Endothelial cell of umbilical vein (primary cell): ENCODE measurements at regions not wholly inside any gene's neighbourhood (a gene's known extent, or its start where the extent isn't known, plus 50 kb on each side); places are given as distances from the start of the nearest gene placed in this dataset.

Source experiments
- BruUV-seq: library from RNA; stranded (reverse); fragments of 400-500 nt; replicated peaks from 2 replicates; lab custom pipeline; 2021; lab: Mats Ljungman, UMichigan
- CTCF ChIA-PET: fragments of 300-600, 350-600 bp; sonication (Branson Sonifier 250); formaldehyde crosslinking; loops from one replicate; lab custom pipeline; 2021; ENCODE audit warnings: antibody characterized with exemption, inconsistent platforms; lab: Charles Lee
- POLR2A ChIA-PET: fragments of 300-600, 350-600 bp; sonication (Branson Sonifier 250); formaldehyde crosslinking; loops from one replicate; lab custom pipeline; 2021; ENCODE audit warnings: antibody characterized with exemption, inconsistent platforms; lab: Charles Lee
- DNase-seq: peaks from one replicate; pipeline ENCODE4 v3.0.0-alpha.2; 2011; ENCODE audit warnings: low read depth, low spot score
- FAIRE-seq: peaks from 2 replicates; lab custom pipeline; 2011; peaks lifted over from hg19 to GRCh38; lab: Jason Lieb, UNC
- H2AFZ ChIP-seq: 2 replicates; pipeline ENCODE4 v1.6.0; 2012; ENCODE audit warnings: low read depth, low read length, control low read depth, inconsistent platforms
- H3K27ac ChIP-seq: 2 replicates; pipeline ENCODE4 v1.5.1; 2011; ENCODE audit warnings: low read depth, mild to moderate bottlenecking, control low read depth, low read length, moderate library complexity; ENCODE audit not compliant: insufficient read depth
- H3K27me3 ChIP-seq, 2 experiments: 2 replicates each; pipeline versions ENCODE4 v1.6.0 to v1.6.1; 2011; ENCODE audit warnings: low read length in 2 of 2, mixed read lengths in 1 of 2; ENCODE audit not compliant: control insufficient read depth in 2 of 2, insufficient read depth in 2 of 2
- H3K36me3 ChIP-seq, 2 experiments: 2 replicates in 1 of 2; 3 replicates in 1 of 2; pipeline ENCODE4 v1.5.1; 2011; ENCODE audit warnings: low read length in 2 of 2, mild to moderate bottlenecking in 1 of 2, moderate library complexity in 1 of 2; ENCODE audit not compliant: control insufficient read depth in 2 of 2, insufficient read depth in 2 of 2; ENCODE audit errors: extremely low read depth in 1 of 2
- H3K4me1 ChIP-seq: 3 replicates; pipeline ENCODE4 v1.5.1; 2011; ENCODE audit warnings: mild to moderate bottlenecking, low read length; ENCODE audit not compliant: control insufficient read depth, insufficient read depth; ENCODE audit errors: extremely low read depth
- H3K4me2 ChIP-seq: 2 replicates; pipeline ENCODE4 v1.6.1; 2011; ENCODE audit warnings: low read length, control low read depth, mixed read lengths; ENCODE audit not compliant: insufficient read depth
- H3K4me3 ChIP-seq, 3 experiments: fragments of 200-600 bp in 1 of 3; sonication (generic), shearing (Covaris generic) in 1 of 3; replicated peaks in 1 of 3; 2 replicates each; pipeline ENCODE4 v1.5.1; 2011 to 2016; ENCODE audit warnings: control low read depth in 3 of 3, low read length in 3 of 3, mild to moderate bottlenecking in 2 of 3, inconsistent platforms in 1 of 3, low read depth in 1 of 3, moderate library complexity in 1 of 3; ENCODE audit not compliant: insufficient read depth in 1 of 3
- H3K79me2 ChIP-seq: 2 replicates; pipeline ENCODE4 v1.6.0; 2012; ENCODE audit warnings: low read length, inconsistent platforms; ENCODE audit not compliant: control insufficient read depth, insufficient read depth
- H3K9ac ChIP-seq: replicated peaks from 2 replicates; pipeline ENCODE3; 2011; ENCODE audit warnings: low read length, control low read depth; ENCODE audit not compliant: insufficient read depth; ENCODE audit errors: extremely low read depth
- H3K9me1 ChIP-seq: replicated peaks from 3 replicates; pipeline ENCODE4 v1.6.0; 2011; ENCODE audit warnings: mild to moderate bottlenecking, low read length; ENCODE audit not compliant: control insufficient read depth, insufficient read depth; ENCODE audit errors: extremely low read depth
- H3K9me3 ChIP-seq: replicated peaks from 2 replicates; pipeline ENCODE4 v1.5.1; 2012; ENCODE audit warnings: low read length, inconsistent platforms; ENCODE audit not compliant: control insufficient read depth, insufficient read depth
- H4K20me1 ChIP-seq: replicated peaks from 2 replicates; pipeline ENCODE3; 2011; ENCODE audit warnings: mild to moderate bottlenecking, low read length; ENCODE audit not compliant: control insufficient read depth, insufficient read depth; ENCODE audit errors: extremely low read depth
- CTCF ChIP-seq, 2 donors: IDR thresholded peaks; 1 replicate in 1 of 2; 2 replicates in 1 of 2; pipeline ENCODE4 v1.5.1; 2011; ENCODE audit warnings: low read length in 2 of 2, mild to moderate bottlenecking in 2 of 2, moderate library complexity in 2 of 2, control low read depth in 1 of 2, inconsistent platforms in 1 of 2, low read depth in 1 of 2; ENCODE audit not compliant: insufficient read depth in 1 of 2; ENCODE audit errors: extremely low read depth in 1 of 2
- EZH2 ChIP-seq: IDR thresholded peaks from 2 replicates; pipeline ENCODE4 v1.6.1; 2012; ENCODE audit warnings: borderline replicate concordance, low read depth, mild to moderate bottlenecking, moderate library complexity, low read length, inconsistent platforms; ENCODE audit not compliant: severe bottlenecking
- FOS ChIP-seq: IDR thresholded peaks from 2 replicates; pipeline ENCODE4 v1.6.1; 2011; ENCODE audit warnings: mild to moderate bottlenecking, low read length, moderate library complexity, borderline replicate concordance; ENCODE audit not compliant: insufficient read depth
- GATA2 ChIP-seq: IDR thresholded peaks from 2 replicates; pipeline ENCODE4 v1.7.0; 2011; ENCODE audit warnings: low read depth, mild to moderate bottlenecking, moderate library complexity, mixed read lengths, low read length; ENCODE audit not compliant: insufficient read length, insufficient read depth
- JUN ChIP-seq: IDR thresholded peaks from 2 replicates; pipeline ENCODE4 v1.6.1; 2011; ENCODE audit warnings: borderline replicate concordance, low read depth; ENCODE audit not compliant: insufficient read length, insufficient read depth
- MAX ChIP-seq: IDR thresholded peaks from 2 replicates; pipeline ENCODE4 v1.6.1; 2011; ENCODE audit not compliant: insufficient read depth, insufficient read length
- MYC ChIP-seq: IDR thresholded peaks from one replicate; pipeline ENCODE4 v1.6.1; 2011; ENCODE audit warnings: mild to moderate bottlenecking, low read depth, low read length
- POLR2A ChIP-seq: IDR thresholded peaks from 2 replicates; pipeline ENCODE4 v1.6.1; 2012; ENCODE audit warnings: low read depth, mild to moderate bottlenecking, control low read depth, low read length
- POLR2AphosphoS5 ChIP-seq: IDR thresholded peaks from 2 replicates; pipeline ENCODE4 v1.6.1; 2012; ENCODE audit warnings: low read depth, mild to moderate bottlenecking, control low read depth, low read length, moderate library complexity; ENCODE audit not compliant: insufficient read depth
- dilution Hi-C: fragments of 300-500 bp; cut with MboI; formaldehyde crosslinking; loops from one replicate; pipeline ENCODE4 v1.15.0; 2019; ENCODE audit warnings: low sequenced_read_pairs; ENCODE audit not compliant: extremely low pct_ligation_motif_present
- intact Hi-C: fragments of 100-400 bp; cut with micrococcal nuclease; formaldehyde crosslinking; loops from one replicate; pipeline ENCODE4 v1.10.0; 2022

GRCh38 chr13:109369353-109370052, 416.9 kb downstream of the IRS2 start:
- no peak overlapping the region for H3K27ac ChIP-seq
- intact Hi-C loops (no loop called here), dilution Hi-C loops (no loop called here)
- no peaks in the 10 kb centered on the region for H3K4me1 ChIP-seq
- H3K9me3 ChIP-seq, result no peaks in the 10 kb centered on the region
- H3K4me2 ChIP-seq, result no peak overlapping the region
- no peaks in the 10 kb centered on the region for H3K36me3 ChIP-seq
- no peaks in the 10 kb centered on the region for H3K9me1 ChIP-seq
- no peaks in the 10 kb centered on the region for H3K27me3 ChIP-seq
- H4K20me1 ChIP-seq, result no peaks in the 10 kb centered on the region
- CTCF ChIA-PET, result no interaction called here
- no peak overlapping the region for H3K4me3 ChIP-seq
- H3K9ac ChIP-seq, result no peak overlapping the region
- TF ChIP-seq GATA2, result no peak
- no peak for TF ChIP-seq MAX
- no peak for TF ChIP-seq MYC
- no peak for TF ChIP-seq JUN
- no peak for TF ChIP-seq FOS
- no peak for TF ChIP-seq EZH2
- TF ChIP-seq POLR2A, result no peak
- TF ChIP-seq POLR2AphosphoS5, result no peak
- no peak for TF ChIP-seq CTCF (IDR thresholded peaks at IDR 0.05; ENCODE audit: extremely low read depth in 1 of 2, insufficient read depth in 1 of 2, low read depth in 1 of 2, low read length in 2 of 2)
- BruUV-seq, result no TSS peak
- H3K79me2 ChIP-seq, result no peaks in the 10 kb centered on the region
- FAIRE-seq (no peak), DNase-seq (no peak)
- POLR2A ChIA-PET, result no interaction called here
- no peak overlapping the region for H2AFZ ChIP-seq
